ENCODE measurements at regions not wholly inside any gene's neighbourhood (a gene's known extent, or its start where the extent isn't known, plus 50 kb on each side); places are given as distances from the start of the nearest gene placed in this dataset.

DNA sequence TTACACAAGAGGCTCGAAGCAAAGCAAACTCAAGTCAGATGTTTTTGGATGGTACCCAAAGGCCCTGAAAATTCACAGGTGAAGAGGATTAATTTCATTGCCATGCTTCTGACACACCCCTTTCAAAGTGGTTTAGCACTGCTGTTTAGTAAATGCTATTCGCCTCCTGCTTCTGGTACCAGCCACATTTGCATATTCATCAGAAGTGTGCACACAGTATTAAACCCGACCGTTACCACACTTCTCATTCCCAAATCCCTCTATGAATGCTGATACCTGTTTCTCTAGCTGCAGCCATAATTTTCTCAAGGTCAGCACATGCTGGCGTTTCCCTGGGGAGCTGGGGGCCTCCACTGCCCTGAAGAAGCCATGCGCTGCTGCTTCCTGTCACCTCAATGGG is 179.8 kb upstream of the DAB1 start:
- ATAC-seq, result no peak
- Histone ChIP-seq H3K27me3 (ENCODE audit: insufficient read depth, low read length) (no peaks in the 10 kb centered on the region), H3K36me3 (ENCODE audit: control insufficient read depth in 1 of 2, insufficient read depth in 2 of 2, low read length in 2 of 2) (no peaks in the 10 kb centered on the region), H3K79me2 (ENCODE audit: insufficient read depth, low read length) (no peaks in the 10 kb centered on the region), H3K9me2 (ENCODE audit: insufficient read depth) (no peaks in the 10 kb centered on the region), H3K4me2 (ENCODE audit: low read length) (no peak overlapping the region), H3K27ac (ENCODE audit: low read depth, low read length) (no peak overlapping the region), H3K4me1 (ENCODE audit: control insufficient read depth in 1 of 2, insufficient read depth in 2 of 2, low read length in 2 of 2) (no peaks in the 10 kb centered on the region), H3K9me3 (ENCODE audit: control insufficient read depth in 1 of 2, insufficient read depth in 1 of 2, low read depth in 1 of 2, low read length in 2 of 2) (no peaks in the 10 kb centered on the region; a peak in 1 of 4 replicates), H2AFZ (ENCODE audit: low read depth, low read length, poor library complexity, severe bottlenecking) (no peak overlapping the region), H3K4me3 (replicated peaks in 1 of 2; ENCODE audit: low read depth in 1 of 2, low read length in 2 of 2) (no peak overlapping the region), H4K20me1 (ENCODE audit: insufficient read depth) (no peaks in the 10 kb centered on the region), H3K9ac (ENCODE audit: low read length) (no peak overlapping the region)
- CTCF ChIA-PET, result no interaction called here
- intact Hi-C loops (cut with micrococcal nuclease), result no loop called here
- TF ChIP-seq EGR1 (IDR thresholded peaks at IDR 0.05; ENCODE audit: low read depth) (no peak), SP1 (IDR thresholded peaks at IDR 0.05; ENCODE audit: low read depth) (no peak), FOSL1 (IDR thresholded peaks at IDR 0.05; ENCODE audit: low read depth) (no peak)
- TF ChIP-seq, protein P1, sequence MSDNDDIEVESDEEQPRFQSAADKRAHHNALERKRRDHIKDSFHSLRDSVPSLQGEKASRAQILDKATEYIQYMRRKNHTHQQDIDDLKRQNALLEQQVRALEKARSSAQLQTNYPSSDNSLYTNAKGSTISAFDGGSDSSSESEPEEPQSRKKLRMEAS (IDR thresholded peaks at IDR 0.05), result no peak
- TF ChIP-seq, protein P2, sequence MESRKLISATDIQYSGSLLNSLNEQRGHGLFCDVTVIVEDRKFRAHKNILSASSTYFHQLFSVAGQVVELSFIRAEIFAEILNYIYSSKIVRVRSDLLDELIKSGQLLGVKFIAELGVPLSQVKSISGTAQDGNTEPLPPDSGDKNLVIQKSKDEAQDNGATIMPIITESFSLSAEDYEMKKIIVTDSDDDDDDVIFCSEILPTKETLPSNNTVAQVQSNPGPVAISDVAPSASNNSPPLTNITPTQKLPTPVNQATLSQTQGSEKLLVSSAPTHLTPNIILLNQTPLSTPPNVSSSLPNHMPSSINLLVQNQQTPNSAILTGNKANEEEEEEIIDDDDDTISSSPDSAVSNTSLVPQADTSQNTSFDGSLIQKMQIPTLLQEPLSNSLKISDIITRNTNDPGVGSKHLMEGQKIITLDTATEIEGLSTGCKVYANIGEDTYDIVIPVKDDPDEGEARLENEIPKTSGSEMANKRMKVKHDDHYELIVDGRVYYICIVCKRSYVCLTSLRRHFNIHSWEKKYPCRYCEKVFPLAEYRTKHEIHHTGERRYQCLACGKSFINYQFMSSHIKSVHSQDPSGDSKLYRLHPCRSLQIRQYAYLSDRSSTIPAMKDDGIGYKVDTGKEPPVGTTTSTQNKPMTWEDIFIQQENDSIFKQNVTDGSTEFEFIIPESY (IDR thresholded peaks at IDR 0.05; ENCODE audit: extremely low read depth, insufficient replicate concordance, low read length), result no peak
- BruUV-seq (replicated peaks), result no TSS peak
- POLR2A ChIA-PET, result no interaction called here
- RAD21 ChIA-PET (ENCODE audit: low non-redundant PET in 1 of 2, low total read pairs in 2 of 2, uncharacterized antibody in 2 of 2, unreplicated experiment in 2 of 2), result no interaction called here
- DNase-seq (ENCODE audit: low read depth, low spot score), result no peak

DNA sequence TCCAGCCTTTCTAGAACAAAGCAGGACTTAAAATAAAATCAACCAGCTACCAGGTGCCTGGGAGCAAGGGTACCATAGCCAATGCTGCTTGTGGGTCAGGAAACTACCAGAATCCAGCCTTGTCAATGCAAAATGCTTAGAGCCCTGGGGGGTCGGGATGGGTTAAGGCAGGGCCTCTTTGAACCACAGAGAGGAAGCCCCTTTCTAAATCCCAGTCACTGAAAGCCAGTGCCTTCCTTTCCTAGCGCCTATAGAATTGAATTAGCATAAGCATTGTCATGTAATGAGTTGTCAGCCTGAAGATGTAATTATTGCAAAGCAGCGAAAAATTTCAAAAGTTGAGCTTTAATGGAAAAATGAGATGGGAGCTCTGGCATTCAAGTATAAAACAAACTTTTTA is 176.6 kb upstream of the DAB1 start:
- no TSS peak for BruUV-seq (replicated peaks)
- H3K9ac ChIP-seq (ENCODE audit: low read length), result no peak overlapping the region
- no peak overlapping the region for H3K27ac ChIP-seq (ENCODE audit: low read depth, low read length)
- no peak for TF ChIP-seq ZFX (IDR thresholded peaks at IDR 0.05)
- H3K4me2 ChIP-seq (ENCODE audit: low read length), result no peak overlapping the region
- no peaks in the 10 kb centered on the region for H3K27me3 ChIP-seq (ENCODE audit: insufficient read depth, low read length)
- ChIA-PET RAD21 (ENCODE audit: low non-redundant PET in 1 of 2, low total read pairs in 2 of 2, uncharacterized antibody in 2 of 2, unreplicated experiment in 2 of 2) (no interaction called here), POLR2A (no interaction called here), CTCF (no interaction called here)
- H3K4me1 ChIP-seq (ENCODE audit: control insufficient read depth in 1 of 2, insufficient read depth in 2 of 2, low read length in 2 of 2), result no peaks in the 10 kb centered on the region
- H2AFZ ChIP-seq (ENCODE audit: low read depth, low read length, poor library complexity, severe bottlenecking), result no peak overlapping the region
- no peaks in the 10 kb centered on the region; a peak in 1 of 4 replicates for H3K9me3 ChIP-seq (ENCODE audit: control insufficient read depth in 1 of 2, insufficient read depth in 1 of 2, low read depth in 1 of 2, low read length in 2 of 2)
- intact Hi-C loops (cut with micrococcal nuclease), result no loop called here
- no peaks in the 10 kb centered on the region for H4K20me1 ChIP-seq (ENCODE audit: insufficient read depth)
- H3K79me2 ChIP-seq (ENCODE audit: insufficient read depth, low read length), result no peaks in the 10 kb centered on the region
- no peak overlapping the region for H3K4me3 ChIP-seq (replicated peaks in 1 of 2; ENCODE audit: low read depth in 1 of 2, low read length in 2 of 2)
- DNase-seq (ENCODE audit: low read depth, low spot score) (no peak), ATAC-seq (no peak)
- H3K36me3 ChIP-seq (ENCODE audit: control insufficient read depth in 1 of 2, insufficient read depth in 2 of 2, low read length in 2 of 2), result no peaks in the 10 kb centered on the region
- no peaks in the 10 kb centered on the region for H3K9me2 ChIP-seq (ENCODE audit: insufficient read depth)
